Anterior cingulate cortex (tissue), 58 donors: ENCODE measurements at regions not wholly inside any gene's neighbourhood (a gene's known extent, or its start where the extent isn't known, plus 50 kb on each side); places are given as distances from the start of the nearest gene placed in this dataset.

Experiments
- DNase-seq, 58 donors: peaks; one replicate each; lab custom pipeline; 2025; lab: John Stamatoyannopoulos, UW

DNA sequence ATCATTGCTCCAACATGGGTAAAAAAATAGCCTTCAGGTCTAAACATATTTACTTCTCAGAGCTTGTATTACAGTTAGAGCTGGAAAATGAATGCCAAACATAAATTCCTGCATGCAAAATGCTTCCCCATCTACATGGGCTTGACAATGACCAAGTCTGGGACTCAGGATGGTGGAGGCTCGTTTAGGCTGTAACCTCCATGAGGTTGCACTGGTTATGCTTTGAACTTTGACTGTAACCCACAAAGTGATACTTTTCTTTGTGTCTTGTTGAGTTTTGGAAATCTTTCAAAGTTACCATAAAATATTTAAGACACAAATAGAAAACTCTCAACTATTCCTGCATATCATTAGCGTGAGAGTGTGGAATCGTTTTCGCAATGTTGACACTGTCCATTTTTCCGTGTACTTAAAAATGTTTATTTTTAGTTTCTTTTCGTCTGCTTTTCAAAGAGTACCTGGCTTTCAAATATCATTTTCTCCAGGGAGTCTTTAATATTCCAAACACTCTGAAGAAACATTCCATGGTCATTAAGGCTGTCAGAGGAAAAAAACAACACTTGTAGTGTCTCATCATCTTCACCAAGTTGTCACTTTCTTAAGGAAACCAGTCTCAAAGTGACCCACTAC is 487.8 kb downstream of the ENC1 start:
- no peak for DNase-seq

DNA sequence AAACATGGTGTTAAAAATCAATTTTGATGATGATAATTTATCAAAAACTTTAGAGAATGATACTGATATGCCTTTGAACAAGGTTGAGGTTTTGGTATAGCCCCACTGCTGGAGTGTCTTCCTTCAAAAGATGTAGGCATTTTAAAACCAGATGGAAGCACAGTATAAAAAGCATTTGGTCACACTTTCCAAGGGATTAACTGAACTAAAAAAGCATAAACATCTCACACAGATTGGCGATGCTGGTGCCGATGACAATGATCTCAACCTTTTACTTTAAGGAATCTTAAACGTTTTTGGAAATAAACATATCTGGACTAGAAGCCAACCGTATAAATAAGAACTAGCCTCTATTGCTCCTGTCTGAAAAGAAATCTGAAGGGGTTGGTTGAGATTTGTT is 488.4 kb downstream of the ENC1 start:
- DNase-seq = peak in 1 of 58 donors; percentile 15

DNA sequence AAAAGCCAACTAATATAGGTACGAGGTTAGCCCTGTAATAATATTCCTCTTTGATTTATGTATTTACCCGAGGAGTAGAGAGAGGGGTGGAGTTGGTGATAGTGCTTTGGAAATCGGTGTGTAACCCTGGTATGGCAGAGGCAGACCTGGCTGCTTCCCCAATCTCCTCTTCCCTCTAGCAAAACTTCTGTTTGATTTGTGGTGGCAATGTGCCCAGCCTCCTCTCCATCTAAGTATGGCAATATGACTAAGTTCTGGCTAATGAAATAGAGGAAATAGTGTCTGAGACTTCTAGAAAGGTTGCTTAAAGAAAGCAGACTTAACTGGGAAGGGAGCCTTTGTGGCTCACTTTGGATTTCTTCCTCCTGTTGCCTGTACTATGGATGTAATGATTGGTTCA is 491.1 kb downstream of the ENC1 start:
- DNase-seq = peak in 2 of 58 donors; percentile 4 to 17

DNA sequence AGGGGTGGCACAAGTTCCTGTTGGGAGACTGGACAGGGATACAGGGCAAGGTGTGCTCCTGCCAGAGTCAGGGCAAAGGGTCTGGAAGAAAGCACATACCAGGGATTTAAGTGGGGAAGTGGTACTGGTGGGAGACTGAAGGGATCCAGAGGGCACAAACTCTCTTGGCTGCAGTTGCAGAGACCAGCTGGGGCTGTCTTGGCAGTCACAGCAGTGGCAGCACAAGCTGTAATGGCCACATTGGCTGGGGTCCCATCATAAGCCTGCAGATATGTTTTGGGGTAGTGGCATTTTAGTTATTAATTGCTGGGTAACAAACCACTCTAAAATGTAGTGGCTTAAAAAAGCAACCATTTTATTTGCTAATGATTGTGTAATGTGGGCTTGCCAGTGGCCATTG is 492.2 kb downstream of the ENC1 start:
- no peak for DNase-seq

DNA sequence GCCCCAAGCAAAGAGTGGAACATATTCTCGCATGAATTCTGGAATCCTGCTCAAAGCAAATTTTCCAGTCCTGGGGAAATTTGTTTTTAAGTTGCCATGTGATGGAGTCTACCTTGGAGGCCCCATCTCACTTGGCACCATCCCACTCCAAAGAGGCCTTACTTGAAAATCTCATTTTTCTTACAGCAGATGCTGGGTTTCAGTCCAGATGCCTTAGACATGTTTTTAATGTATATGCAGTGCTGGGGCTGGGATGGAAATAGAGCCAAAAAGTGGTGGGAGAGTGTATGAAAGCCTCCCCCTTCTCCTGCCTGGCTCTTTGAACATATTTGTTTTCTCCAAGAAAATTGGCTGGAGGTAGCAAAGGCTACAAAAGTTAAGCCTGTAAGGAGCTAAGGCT is 493.7 kb downstream of the ENC1 start:
- DNase-seq = peak in 2 of 58 donors; percentile 4 to 15

DNA sequence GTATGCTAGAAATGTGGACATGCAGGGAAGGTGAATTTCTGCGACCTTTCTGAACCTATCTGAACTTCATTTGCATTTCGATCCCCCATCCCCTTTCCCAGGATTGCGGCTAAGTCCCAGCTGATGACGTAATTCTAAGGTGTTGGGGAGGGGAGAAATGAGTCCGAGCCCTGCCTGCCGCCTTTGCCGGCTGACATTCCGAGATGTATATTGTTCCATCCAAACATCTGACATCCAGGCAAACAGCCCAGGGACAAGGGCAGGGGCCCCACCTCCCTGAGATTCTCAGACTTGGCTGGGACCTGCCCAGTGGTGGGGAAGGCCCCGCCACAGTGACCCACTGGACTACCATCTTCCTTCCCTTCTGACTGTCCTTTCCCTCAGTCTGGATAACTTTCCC is 494.6 kb downstream of the ENC1 start:
- DNase-seq = no peak

DNA sequence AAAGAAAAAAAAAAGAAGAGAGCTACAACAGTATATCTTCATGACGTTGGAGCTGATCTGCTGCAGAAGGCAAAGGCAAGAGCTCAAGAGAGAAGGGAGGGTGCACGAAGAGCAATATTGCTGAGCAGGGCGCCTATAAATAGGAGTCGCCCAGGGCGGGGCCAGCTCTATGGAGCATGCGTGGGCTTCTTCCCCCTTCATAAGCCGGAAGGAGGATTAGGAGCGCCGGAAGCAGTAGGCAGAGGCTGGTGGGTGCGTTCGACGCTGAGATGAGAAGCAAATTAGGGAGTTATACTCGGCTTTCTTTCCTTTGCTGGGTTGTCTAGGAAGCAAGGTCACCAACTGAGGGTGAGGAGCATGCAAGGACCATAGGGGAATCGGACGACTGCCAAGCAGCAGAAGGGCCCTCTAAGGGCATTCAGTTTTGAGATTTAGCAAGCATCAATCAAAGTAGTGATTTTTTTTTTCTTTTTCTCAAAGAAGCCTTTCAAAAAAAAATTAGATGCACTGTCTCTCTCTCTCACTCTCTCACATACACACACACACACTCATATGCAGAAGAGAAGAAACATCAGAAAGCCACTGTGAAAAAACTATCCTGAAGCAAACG is 496.7 kb downstream of the ENC1 start:
- peak in 31 of 58 donors; percentile 3 to 60 (median 25) for DNase-seq

DNA sequence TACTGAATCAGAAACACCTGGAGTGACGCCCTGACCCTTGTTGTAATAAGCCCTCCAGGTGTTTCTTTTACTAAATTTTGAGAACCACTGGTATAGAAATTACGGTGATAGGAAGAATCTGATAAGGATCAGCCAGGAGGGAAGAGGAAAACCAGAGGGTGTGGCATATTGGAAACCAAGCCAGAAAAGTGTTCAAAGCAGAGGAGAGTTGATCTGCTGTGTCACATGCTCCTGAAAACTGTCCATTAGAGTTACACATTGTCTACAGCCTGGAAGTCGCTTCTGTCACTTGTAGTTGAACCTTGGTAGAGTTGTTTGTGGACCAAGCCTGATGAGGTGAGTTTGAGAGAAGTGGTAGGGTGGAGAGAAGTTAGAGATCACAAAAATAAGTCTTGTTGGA is 497.4 kb downstream of the ENC1 start:
- no peak for DNase-seq

DNA sequence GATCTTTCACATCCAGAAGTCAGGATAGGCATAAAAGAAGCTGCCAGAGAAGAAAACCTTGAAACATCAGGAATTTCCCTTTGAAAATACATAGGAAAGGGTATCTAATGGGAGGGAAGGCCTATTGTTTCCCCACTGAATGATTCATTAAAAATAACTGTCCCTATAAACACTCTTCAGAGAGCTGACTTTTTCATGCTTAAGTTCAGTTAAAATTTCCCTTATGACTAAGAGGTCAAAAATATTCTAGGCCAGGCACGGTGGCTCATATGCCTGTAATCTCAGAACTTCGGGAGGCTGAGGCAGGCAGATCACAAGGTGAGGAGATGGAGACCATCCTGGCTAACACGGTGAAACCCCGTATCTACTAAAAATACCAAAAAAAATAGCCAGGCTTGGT is 499.5 kb downstream of the ENC1 start:
- DNase-seq = no peak

DNA sequence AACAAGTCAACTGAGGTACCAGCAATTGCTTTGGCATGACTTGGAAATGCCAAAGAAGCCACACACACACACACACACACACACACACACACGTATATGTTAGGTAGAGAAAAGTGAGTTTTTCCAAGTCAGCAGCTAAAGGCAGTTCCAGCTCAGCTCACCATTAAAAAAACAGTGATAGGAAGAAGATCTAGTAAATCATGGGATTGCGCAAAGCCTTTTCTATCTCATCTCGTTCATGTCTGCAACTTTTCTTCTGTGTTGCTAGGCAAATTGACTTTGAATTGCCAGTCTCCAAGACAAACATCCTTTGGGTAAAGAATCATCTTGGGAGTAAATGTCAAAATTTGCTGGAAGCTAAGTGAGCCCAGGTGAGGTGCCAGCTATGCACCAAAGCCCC is 500.1 kb downstream of the ENC1 start:
- DNase-seq = no peak

DNA sequence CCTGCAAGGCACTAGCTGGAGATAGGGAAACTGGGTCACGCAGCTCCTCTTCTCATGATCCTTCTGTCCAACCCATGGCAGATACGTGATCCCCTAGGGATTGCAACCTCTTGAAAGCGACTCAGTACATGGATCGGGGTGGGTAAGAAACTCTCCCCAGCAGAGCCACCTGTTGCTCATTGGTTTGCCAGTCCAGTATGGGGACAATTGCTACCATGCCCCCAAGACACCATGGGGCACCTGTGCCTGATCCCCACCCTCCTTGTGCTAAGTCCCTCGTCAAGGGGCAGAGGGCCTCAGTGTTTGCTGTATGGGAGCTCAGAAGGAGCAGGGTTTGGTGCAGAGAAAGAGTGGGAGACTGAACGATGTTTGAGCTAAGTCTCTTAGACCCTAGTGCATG is 500.9 kb downstream of the ENC1 start:
- no peak for DNase-seq

DNA sequence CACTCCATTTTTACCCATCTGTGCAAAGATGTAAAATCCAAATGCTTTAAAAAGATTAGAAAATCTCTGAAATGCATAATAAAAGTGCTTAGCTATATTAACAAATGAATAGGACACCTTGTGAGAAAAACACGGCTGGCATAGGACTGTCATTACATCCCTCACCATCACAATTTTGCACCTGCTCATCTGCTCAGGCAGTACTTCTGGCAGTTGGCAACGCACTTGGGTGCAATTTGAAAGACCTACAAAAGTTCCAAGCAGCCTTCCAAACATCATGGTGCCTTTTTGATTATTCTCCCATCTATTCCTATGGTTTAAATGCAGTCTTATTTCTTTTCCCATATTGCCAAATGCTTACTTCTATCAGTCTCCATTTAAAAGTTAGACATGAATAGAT is 501.8 kb downstream of the ENC1 start:
- peak in 2 of 58 donors; percentile 3 to 21 for DNase-seq

DNA sequence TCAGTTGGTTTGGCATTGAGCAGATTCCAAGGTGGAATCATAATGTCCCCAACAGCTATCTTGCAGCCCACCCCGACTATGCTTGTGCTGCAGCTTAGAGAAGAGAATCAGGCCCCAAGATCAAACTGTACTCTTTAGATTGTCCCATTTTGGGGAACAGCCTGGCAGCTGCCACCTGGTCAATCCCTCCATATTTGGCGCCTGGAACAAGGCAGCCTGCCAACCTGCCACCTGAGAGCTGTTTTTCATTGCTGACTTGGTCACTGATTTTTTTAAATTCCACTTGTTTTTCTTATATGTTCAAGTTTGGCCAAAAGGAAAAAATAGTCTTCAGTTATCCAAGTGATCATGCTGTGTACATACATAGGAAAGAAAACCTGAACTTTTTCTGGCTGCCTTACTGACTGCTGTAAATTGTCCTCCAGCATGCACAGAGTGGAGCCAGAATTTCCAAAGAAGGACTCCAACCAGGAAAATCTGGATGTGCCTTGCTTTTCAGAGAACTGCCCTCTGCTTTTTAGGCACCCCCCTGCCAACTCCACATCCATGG is 504.2 kb downstream of the ENC1 start:
- no peak for DNase-seq

DNA sequence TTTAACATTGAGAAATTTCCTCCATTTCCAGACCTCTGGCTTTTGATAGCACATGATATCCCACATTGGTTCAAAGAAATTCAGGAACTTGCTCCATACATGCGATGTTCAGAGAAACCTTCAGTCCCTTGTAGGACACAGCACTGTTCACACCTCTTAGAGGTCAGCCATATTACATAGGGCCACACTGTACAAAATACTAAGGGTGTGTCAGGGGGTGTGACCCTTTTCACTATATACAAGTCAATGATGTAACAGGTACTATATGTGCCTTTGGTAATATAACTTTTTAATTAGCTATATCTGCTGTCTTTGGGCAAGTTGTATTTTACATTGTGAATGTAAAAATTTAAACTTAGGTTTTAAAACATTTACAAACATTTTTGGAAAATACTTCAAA is 505.5 kb downstream of the ENC1 start:
- no peak for DNase-seq

DNA sequence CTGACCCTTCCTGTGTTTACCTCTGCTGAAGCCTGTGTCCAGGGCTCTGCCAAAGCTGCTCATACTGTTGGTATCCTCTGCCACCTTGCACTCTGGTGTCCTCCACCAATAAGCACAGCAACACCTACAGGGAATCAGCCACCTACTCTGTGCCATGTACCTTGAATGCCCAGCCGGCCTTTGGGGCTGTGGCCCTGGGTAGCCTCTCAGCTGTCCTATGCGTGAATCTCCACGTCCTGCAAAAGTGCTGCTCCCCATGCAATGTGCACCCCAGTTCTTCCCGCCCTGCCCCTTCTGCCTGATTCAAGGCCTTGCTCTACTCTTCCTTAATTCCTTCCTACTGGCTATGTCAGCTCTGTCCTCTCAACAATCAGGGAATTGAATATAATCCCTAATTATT is 506.5 kb downstream of the ARHGEF28 start:
- DNase-seq = no peak

DNA sequence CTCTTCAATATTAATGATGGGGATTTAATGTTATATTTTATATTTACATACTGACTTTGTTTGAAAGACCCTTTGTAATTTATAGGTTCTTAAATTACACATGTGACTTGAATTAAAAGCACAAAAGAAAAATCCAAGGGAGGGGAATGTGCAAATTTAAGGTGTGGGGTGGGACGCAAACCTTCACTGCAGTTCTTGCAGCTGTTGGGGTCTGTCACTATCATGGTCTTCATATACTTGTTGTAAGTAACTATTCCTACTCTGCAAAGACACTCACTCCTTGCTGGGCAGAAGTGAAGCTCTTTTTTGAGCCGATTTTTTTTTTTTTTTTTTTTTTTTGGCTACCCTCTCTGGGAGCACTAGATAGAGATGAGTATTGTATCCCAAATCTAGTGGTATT is 505.3 kb downstream of the ARHGEF28 start:
- DNase-seq = no peak

DNA sequence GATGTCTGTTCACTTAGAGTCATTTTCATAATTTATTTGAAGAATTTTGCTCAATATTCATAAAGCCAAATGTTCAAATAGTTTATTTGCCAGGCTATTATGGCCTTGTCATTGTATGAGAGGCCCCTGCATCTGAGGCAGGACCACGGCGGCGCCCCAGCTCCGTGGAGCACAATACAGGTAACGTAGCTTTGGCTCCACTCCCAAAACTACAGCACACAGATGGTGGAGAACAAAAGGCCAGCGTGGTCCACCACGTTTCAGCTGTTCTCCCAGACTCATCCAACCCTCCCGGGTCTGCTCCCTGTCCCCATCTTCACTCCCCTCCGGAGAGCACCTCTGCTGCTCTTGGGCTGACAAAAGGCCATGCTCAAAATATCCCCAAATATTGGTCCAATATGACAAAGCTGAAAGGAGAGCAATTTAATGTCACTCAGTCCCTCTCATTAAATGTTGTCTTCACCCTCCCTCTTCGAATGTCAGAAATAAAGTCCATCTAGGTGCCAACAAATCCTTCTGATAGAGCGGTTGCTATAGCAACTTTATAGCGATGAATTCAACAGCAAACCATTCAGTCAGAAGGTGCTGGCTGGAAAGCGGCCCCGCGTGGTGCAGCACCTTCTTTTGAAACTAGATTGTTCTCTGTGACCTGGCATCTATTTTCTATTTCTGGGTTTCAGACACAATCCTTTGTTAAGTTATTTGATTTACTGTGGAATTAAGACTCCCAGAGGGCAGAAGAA is 504.3 kb downstream of the ARHGEF28 start:
- DNase-seq = peak in 7 of 58 donors; percentile 2 to 43 (median 12)

DNA sequence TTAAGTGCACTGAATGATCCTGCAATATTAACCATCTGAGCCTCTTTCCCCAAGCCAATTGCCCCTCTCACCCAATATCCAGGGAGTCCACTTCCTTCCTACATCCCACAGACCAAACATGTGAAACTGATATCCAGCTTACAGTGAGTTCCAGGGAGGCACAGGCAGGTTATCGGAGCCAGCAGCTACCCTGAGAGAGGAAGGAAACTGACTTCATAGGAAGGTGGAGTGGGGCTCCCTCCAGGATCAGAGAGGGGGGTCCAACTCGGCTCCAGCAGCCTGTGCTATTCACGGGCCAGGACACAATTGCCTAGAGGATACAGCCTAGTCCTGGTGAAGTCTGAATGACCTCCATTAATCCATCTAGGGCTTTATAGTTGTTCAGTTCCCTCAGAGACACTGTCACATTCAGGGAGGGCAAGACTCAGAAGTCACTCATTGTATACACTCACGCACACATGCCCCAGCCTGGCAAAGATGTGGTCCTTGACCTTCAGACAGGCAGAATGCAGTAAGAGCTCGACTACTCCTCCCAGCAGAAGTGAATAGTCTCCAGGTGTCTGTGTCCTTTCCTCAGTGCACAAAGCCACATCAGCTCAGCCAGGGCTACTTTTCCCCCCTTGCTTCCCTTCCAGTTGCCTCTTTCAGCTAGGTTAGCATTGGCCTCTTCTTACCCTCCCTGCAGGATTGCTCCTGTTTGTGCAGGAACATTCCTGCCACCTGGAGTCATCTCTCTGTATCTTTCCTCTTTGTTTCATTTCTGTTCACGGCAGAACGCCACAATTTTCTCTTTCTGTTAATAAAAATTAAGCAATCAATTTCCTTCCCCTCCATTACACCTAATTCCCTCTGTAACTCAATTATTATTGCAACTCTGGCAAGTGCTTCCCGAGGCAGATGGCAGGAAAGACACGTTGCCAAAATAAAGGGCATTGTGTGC is 501.7 kb downstream of the ARHGEF28 start:
- DNase-seq = no peak

DNA sequence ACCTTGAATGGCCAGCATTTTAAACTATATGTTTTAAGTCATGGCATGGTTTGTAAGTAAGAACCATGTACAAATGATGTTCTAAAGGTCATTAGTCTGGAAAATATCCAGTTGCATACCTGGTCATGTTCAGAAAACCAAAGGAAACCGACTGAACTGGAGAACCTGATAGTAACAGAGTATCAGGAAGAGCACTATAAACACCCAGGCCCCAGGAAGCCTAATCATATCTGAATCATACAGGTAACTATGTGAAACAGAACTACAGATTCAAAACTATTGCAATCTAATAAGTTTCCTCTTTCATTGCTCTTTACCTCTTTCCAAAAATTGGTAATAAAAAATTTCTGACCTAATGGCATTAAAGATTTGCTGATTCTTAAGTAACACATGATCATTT is 500.3 kb downstream of the ARHGEF28 start:
- no peak for DNase-seq

DNA sequence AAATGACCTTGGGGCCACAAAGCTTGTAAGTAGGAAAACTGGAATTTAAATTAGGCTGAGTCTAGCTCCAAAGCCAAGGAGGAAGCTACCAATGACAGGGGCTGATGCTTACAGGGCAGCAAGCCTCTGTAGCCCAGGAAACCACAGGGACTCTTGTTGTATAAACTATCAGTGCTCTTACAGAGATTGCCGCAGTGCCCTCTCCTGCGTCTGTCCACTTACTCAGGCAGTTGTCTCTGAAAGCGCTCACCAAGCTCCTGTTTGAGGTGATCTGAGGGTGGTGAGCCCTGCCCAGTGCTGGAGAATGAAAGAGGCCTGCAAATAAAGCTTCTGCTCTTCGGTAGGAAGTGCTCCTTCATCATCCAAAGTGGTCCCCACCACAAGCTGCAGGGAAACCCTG is 498.8 kb downstream of the ARHGEF28 start:
- no peak for DNase-seq

DNA sequence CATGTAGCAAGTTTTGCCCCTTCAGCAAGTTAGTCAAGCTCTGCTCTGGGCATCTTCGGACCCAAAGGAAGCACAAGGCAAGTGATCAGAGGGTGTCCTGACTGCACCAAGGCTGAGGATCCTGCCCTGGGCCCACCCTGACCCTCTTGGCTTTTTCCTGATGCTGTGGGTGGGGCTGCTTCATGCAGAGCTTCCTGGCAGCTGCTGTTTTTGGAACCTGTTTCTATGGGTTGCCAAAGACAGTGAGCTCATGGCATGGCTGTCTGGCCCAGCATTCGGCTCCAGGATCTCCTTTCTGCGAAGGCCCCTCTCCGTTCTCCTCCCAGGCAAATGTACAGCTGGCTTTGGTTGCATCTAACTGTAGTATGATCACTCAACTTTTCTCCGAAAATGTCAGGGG is 497.9 kb downstream of the ARHGEF28 start:
- DNase-seq = no peak
